ENCODE measurements at regions not wholly inside any gene's neighbourhood (a gene's known extent, or its start where the extent isn't known, plus 50 kb on each side); places are given as distances from the start of the nearest gene placed in this dataset.

- TF ChIP-seq CTCF (IDR thresholded peaks at IDR 0.05) (no peak), POLR2A (IDR thresholded peaks at IDR 0.05) (no peak)
Measured at GRCh38 chr1:90798883-90799282, 81.8 kb upstream of the BARHL2 start.

Measured in thyroid gland (tissue), 4 donors.